Left lobe of liver (tissue), 2 donors: ENCODE measurements at regions not wholly inside any gene's neighbourhood (a gene's known extent, or its start where the extent isn't known, plus 50 kb on each side); places are given as distances from the start of the nearest gene placed in this dataset.

ENCODE experiments used
- ATAC-seq: fragments of 200-7000 bp; cut with Tn5 transposase; one replicate; pipeline ENCODE4 v1.9.1; 2020; ENCODE audit warnings: mild to moderate bottlenecking, moderate library complexity
- DNase-seq: peaks from one replicate; pipeline ENCODE4 v3.0.0-alpha.2; 2020; ENCODE audit warnings: low spot score
- donor health status: DM: no; HTN: no; CAD: no; lungs with moderate emphysema.
- donor health status: DM: no; HTN: yes; CAD: no.

DNA sequence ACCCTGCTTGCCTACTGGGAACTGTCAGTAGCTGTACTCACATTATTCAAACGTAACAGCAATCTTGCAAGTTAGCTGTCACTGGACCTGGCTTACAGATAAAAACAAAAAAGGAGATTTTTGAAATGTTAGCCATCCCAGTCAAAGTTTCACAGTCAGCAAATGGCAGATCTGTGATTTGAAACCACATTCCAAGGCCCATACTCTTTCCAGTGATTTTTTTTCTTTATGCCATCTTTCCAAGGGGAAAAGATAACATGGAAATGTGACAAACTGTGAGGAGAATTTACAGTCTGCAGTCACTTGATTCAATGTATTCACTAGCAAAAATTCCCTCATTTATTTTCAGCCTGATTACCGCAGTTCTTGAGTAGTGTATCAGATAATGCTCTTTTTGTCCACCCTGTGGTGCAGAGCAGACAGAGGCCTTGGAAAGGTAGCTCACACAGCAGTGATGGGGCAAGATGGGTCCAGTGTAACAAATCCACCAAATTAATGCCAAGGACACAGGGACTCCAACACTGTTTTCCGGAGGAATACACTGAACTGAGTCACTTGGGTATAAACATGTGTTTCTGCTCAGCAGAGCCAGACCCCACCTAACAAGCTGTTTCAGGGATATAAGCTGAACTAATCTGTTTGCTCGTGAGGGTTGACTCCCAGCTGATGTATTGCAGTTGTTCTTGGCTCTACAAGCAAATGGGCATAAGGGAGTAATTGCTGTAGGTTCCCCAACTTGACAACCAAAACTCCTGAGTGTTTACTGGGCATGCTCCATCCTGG is 49.9 kb upstream of the ADGRF1 start:
- DNase-seq (no peak), ATAC-seq (no peak)
